ENCODE measurements at regions not wholly inside any gene's neighbourhood (a gene's known extent, or its start where the extent isn't known, plus 50 kb on each side); places are given as distances from the start of the nearest gene placed in this dataset.

DNA sequence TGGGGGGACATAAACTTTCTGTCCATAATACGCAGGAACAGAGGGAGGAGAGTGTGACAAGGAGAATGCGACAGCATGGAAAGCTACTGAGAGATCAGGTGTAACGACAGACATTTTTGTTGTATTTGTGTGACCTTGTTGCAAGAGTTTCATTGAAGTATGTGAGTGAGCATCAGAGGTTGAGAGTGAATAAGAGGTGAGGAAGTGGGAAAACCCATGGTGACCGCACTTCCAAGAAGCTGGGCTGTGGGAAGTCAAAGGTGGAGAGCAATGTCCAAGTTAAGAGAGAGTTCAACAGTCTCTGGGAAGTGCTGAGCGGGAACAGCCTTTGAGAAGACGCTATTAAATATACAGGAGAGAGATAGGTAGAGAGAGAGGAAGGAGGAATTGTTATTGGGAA, 76.4 kb upstream of the PGRMC2 start:
- TF ChIP-seq, protein P1, sequence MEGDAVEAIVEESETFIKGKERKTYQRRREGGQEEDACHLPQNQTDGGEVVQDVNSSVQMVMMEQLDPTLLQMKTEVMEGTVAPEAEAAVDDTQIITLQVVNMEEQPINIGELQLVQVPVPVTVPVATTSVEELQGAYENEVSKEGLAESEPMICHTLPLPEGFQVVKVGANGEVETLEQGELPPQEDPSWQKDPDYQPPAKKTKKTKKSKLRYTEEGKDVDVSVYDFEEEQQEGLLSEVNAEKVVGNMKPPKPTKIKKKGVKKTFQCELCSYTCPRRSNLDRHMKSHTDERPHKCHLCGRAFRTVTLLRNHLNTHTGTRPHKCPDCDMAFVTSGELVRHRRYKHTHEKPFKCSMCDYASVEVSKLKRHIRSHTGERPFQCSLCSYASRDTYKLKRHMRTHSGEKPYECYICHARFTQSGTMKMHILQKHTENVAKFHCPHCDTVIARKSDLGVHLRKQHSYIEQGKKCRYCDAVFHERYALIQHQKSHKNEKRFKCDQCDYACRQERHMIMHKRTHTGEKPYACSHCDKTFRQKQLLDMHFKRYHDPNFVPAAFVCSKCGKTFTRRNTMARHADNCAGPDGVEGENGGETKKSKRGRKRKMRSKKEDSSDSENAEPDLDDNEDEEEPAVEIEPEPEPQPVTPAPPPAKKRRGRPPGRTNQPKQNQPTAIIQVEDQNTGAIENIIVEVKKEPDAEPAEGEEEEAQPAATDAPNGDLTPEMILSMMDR (IDR thresholded peaks at IDR 0.05): no peak
- TF ChIP-seq POLR2AphosphoS5 (IDR thresholded peaks at IDR 0.05) (no peak), POLR2A (IDR thresholded peaks at IDR 0.05) (no peak)
